ENCODE measurements at regions not wholly inside any gene's neighbourhood (a gene's known extent, or its start where the extent isn't known, plus 50 kb on each side); places are given as distances from the start of the nearest gene placed in this dataset.
"Not testable (repeated sequence)": the region's sequence is repeated elsewhere in the genome, so short reads cannot be mapped to it uniquely, and the experiment has no call there.

- DNase-seq (ENCODE audit: low read depth in 2 of 3, low spot score in 2 of 3): no peak
Measured at GRCh38 chr22:48823941-48824340, 1003.7 kb downstream of the BRD1 start.

- no peak for DNase-seq (ENCODE audit: low read depth in 2 of 3, low spot score in 2 of 3)
Measured at GRCh38 chr22:48822278-48823233, 1005.1 kb downstream of the BRD1 start.

- no peak for DNase-seq (ENCODE audit: low read depth in 2 of 3, low spot score in 2 of 3)
Measured at GRCh38 chr22:48821727-48822126, 1005.9 kb downstream of the BRD1 start.

- no peak for DNase-seq (ENCODE audit: low read depth in 2 of 3, low spot score in 2 of 3)
Measured at GRCh38 chr22:48821346-48821690, 1006.4 kb downstream of the BRD1 start.

- no peak for DNase-seq (ENCODE audit: low read depth in 2 of 3, low spot score in 2 of 3)
Measured at GRCh38 chr22:48820481-48821345, 1007.0 kb downstream of the BRD1 start.

- DNase-seq (ENCODE audit: low read depth in 2 of 3, low spot score in 2 of 3): no peak
Measured at GRCh38 chr22:48819961-48820360, 1007.7 kb downstream of the BRD1 start.

- DNase-seq (ENCODE audit: low read depth in 2 of 3, low spot score in 2 of 3): no peak
Measured at GRCh38 chr22:48819232-48819631, 1008.4 kb downstream of the BRD1 start.

GRCh38 chr22:48817491-48817890 is 1010.2 kb downstream of the BRD1 start:
- not testable (repeated sequence) for DNase-seq (ENCODE audit: low read depth in 2 of 3, low spot score in 2 of 3)

- no peak for DNase-seq (ENCODE audit: low read depth in 2 of 3, low spot score in 2 of 3)
Measured at GRCh38 chr22:48811885-48812284, 1015.8 kb downstream of the BRD1 start.

- no peak for DNase-seq (ENCODE audit: low read depth in 2 of 3, low spot score in 2 of 3)
Measured at GRCh38 chr22:48808038-48808960, 1019.4 kb downstream of the BRD1 start.

GRCh38 chr22:48807155-48807554 is 1020.5 kb downstream of the BRD1 start:
- DNase-seq (ENCODE audit: low read depth in 2 of 3, low spot score in 2 of 3): no peak

- no peak for DNase-seq (ENCODE audit: low read depth in 2 of 3, low spot score in 2 of 3)
Measured at GRCh38 chr22:48806227-48806781, 1021.4 kb downstream of the BRD1 start.

GRCh38 chr22:48805516-48805915 is 1022.2 kb downstream of the BRD1 start:
- DNase-seq (ENCODE audit: low read depth in 2 of 3, low spot score in 2 of 3): no peak

GRCh38 chr22:48804811-48805301 is 1022.8 kb downstream of the BRD1 start:
- no peak for DNase-seq (ENCODE audit: low read depth in 2 of 3, low spot score in 2 of 3)

GRCh38 chr22:48803948-48804810 is 1023.5 kb downstream of the BRD1 start:
- no peak for DNase-seq (ENCODE audit: low read depth in 2 of 3, low spot score in 2 of 3)

- DNase-seq (ENCODE audit: low read depth in 2 of 3, low spot score in 2 of 3): no peak
Measured at GRCh38 chr22:48803171-48803947, 1024.3 kb downstream of the BRD1 start.

- no peak for DNase-seq (ENCODE audit: low read depth in 2 of 3, low spot score in 2 of 3)
Measured at GRCh38 chr22:48802576-48802975, 1025.1 kb downstream of the BRD1 start.

GRCh38 chr22:48800886-48801607 is 1026.6 kb downstream of the BRD1 start:
- DNase-seq (ENCODE audit: low read depth in 2 of 3, low spot score in 2 of 3): no peak

All from activated CD8-positive, alpha-beta memory T cell treated with anti-CD3 and anti-CD28 coated beads for 48 hours (primary cell).